HG03460 (cell line): ENCODE measurements at regions not wholly inside any gene's neighbourhood (a gene's known extent, or its start where the extent isn't known, plus 50 kb on each side); places are given as distances from the start of the nearest gene placed in this dataset.

Experiments used
- ATAC-seq: cut with Tn5 transposase; IDR thresholded peaks from one replicate; pipeline ENCODE4 v1.9.1; 2021; ENCODE audit not compliant: unreplicated experiment

GRCh38 chr1:193568512-193568911 is 382.1 kb upstream of the B3GALT2 start:
- no peak for ATAC-seq

DNA sequence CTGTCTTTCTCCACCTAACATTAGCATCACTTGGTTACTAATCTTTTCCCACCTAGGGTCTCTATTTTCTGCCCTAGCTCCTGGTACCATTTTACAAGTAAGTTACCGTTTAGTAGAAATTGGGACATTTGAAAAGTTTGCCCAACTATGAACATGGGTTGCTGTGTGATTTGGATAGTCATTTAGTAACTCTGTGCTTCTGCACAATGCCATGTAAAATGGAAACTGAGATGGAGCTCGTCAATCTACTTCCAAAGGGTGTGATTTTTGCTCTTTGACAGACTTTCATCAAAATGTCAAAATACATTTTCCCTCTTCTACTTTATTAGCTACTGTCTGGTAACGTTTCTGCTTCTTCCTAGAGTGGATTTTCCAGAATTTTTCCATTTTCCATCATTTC is 381.5 kb upstream of the B3GALT2 start:
- no peak for ATAC-seq

- ATAC-seq = no peak
Measured at GRCh38 chr1:193566735-193567134, 380.3 kb upstream of the B3GALT2 start.

- ATAC-seq = no peak
Measured at GRCh38 chr1:193565971-193566577, 379.7 kb upstream of the B3GALT2 start.

DNA sequence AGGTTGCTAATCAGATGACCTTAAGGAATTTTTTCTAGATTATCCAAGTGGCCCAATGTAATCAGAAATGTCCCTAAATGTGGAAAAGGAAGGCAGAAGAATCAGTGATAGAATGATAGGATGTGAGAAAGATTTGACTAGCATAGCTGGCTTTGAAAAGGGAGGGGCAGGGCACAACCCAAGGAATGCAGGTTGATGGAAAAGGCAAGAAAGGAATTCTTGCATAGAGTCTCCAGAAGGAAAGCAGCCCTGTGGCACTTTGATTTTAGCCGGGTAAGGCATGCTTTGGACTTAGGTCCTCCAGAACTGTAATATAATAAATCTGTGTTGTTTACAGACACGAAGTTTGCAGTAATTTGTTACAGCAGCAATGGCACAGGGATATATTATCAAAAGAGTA is 375.7 kb upstream of the B3GALT2 start:
- no peak for ATAC-seq

DNA sequence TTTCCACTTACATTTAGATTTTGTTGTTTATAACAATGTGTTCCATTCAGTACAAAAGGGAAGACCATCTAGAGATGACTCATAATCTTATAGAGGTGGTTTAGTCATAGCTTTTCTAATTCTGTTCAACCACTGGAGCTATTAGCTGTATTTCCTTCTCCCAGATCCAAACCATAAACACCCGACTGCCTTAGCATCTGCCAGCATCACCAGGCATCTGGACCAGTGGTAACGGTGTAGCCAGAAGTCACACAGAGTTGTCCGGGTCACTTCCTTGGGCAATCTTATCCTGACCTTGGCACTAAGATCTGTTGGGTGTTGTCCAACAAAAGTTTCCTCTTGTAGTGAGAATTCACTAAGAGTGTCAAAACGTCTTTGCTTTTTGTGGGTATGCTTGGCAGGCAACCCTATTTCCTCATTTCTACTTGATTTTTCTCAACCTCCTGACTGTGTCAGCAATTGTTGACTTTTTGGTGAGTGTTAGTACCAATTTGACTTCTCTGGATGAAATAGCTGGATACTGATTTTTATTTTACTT is 372.1 kb upstream of the B3GALT2 start:
- ATAC-seq = no peak

DNA sequence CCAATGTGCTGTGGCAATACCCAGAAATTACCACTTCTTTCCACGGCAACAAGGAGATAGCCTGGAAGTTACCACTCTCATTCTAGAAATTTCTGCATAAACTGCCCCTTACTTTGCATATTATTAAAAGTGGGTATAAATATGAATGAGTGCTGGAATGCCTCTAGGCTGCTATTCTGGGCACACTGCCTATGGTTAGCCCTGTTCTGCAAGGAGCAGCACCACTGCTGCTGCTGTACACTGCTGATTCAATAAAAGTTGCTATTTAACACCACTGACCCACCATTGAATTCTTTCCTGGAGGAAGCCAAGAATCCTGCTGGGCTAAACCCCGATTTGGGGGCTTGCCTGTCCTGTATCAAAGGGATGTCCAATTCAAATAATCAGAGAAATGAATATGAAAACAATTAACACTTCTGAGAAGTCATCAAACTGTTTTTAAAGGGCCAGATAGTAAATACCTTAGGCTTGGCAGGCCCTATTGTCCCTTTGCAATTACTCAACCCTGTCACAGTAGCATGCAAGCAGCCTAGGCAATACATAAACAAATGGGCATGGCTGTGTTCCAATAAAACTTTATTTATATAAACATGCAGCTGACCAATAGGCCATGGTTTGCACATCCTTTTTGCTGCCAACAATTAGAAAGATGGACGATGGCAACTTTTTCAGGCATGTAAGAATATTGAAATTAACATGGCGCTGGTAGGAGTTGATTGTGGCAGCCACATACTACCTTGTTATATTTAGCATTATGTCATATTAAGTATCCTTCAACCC is 369.4 kb upstream of the B3GALT2 start:
- ATAC-seq = no peak

GRCh38 chr1:193553564-193553963 is 367.2 kb upstream of the B3GALT2 start:
- ATAC-seq = no peak

DNA sequence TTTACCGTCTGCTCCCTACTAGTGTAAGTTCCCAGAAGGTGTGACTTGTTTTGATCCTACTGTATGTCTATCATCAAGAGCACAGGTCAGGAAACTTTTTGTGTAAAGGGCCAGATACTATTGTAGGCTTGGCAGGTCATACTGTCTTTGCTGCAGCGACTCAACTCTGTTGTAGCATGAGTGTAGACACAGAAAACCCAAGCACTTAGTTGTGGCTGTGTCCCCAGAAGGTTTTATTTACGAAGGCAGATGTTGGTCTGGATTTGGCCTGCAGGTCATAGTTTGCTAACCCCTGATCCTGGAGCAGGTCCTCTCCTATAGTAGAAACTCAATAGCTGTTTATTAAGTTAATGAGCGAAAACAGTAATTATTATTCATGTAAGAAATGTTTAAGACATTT is 365.9 kb upstream of the B3GALT2 start:
- no peak for ATAC-seq

- ATAC-seq = no peak
Measured at GRCh38 chr1:193549081-193549480, 362.7 kb upstream of the B3GALT2 start.

DNA sequence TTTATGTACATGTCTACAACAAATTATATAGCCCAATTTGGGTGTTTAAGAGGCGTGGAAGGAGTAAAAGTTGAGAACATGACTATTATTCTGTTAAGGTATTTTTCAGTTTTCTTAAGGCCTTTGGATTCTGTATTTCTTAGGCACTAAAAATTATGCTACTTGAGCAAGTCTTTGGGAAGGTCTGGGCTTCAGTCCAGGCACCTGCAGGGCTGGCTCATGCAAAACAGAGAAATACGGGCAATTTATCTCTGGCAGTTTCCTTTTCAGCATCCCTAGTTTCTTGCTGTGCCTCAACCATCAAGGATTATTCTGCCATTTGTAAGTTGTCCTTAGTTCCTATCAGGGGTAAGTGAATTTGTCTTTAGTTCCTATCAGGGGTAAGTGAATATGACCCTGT is 358.8 kb upstream of the B3GALT2 start:
- no peak for ATAC-seq

DNA sequence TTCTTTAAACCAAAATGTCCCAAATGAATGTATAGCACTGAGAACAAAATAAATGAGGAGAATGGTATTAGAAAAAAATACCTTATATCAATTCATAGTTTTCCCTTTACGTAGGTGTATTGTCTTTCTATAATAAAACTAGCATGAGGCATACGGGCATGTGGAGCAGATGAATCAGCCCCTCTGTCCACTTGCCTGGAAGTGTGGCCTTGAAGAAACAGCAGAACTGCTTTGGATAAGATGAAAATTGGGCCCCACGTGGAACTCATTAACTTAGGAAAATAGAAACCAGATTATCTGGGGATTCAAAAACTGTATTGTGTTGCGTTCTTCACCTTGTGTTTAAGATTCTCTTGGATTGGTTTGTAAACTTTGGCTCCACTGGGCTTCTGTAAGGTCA is 356.8 kb upstream of the B3GALT2 start:
- ATAC-seq = no peak

DNA sequence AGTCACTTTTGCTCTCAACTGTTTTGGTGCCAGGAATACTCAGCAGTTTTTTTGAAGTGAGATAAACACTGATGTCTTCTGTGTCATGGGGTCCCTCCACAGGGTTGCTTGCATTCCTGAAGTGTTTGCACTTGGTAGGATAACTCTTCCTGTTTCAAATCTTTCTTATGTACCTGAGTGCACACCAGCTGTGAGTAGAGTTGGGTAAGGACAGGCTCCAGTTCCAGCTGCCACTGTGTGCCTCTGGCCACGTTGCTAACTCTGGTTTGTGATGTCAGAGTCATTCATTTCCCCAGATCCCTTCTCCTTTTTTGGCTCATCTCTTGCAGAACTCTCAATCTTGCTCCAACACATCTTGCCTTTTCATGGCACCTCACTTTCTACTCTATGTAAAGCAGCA is 356.3 kb upstream of the B3GALT2 start:
- no peak for ATAC-seq

DNA sequence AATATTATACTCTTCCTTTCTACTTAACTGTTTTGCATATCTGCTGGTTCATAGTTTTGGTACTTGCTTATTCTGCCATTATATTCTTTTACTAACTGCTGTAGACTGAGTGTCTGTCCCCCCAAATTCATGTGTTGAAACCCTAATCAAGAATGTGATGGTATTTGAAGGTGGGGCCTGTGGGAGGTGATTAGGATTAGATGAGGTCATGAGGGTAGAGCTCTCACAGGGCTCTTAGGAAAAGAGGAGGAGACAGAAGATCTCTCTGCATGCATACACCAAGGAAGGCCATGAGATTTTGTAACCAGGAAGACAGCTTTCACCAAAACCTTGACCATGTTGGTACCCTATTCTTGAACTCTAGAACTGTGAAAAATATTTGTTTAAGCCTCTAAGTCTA is 354.1 kb upstream of the B3GALT2 start:
- ATAC-seq = peak; percentile 0

GRCh38 chr1:193539731-193540459 is 353.5 kb upstream of the B3GALT2 start:
- ATAC-seq = peak; percentile 56

DNA sequence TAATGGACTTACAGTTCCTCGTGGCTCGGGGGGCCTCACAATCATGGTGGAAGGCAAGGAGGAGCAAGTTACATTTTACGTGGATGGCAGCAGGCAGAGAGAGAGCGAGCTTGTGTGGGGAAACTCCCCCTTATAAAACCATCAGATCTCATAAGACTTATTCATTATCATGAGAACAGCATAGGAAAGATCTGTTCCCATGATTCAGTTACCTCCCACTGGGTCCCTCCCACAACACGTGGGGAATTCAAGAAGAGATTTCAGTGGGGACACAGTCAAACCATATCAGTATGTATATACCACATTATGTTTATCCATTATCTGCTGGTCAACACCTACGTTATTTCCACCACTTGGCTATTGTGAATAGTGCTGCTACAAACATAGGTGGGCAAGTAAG is 352.3 kb upstream of the B3GALT2 start:
- no peak for ATAC-seq

GRCh38 chr1:193538003-193538354 is 351.6 kb upstream of the B3GALT2 start:
- ATAC-seq = no peak

DNA sequence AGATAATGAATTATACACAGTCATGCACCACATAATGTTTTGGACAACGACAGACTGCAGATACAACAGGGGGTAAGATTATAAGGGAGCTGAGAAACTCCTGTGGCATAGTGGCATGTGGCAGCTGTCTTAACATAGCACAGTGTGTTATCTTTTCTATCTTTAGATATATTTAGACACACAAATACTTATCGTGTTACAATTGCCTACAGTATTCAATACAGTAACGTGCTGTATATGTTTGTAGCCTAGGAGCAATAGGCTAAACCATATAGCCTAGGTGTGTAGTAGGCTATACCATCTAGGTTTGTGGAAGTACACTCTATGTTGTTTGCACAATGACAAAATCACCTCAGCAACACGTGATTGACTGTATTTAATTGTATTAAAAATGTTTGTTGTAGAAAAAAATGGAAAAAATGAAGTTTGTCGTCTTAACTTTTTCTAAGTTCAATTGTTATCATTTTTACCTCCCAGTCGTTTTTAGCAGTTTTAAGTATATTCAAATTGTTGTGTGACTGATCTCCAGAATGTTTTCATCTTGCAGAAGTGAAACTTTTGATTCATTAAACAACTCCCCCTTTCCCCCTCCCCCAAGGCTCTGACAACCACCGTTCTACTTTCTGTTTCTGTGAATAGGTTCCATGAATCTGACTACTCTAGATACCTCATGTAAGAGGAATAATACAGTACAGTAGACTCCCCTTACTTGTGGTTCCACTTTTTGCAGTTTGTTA is 351.0 kb upstream of the B3GALT2 start:
- peak; percentile 80 for ATAC-seq

- ATAC-seq = no peak
Measured at GRCh38 chr1:193533853-193534252, 347.4 kb upstream of the B3GALT2 start.

GRCh38 chr1:193525917-193526710 is 339.7 kb upstream of the B3GALT2 start:
- ATAC-seq = peak; percentile 64
